ENCODE measurements at regions not wholly inside any gene's neighbourhood (a gene's known extent, or its start where the extent isn't known, plus 50 kb on each side); places are given as distances from the start of the nearest gene placed in this dataset.

GRCh38 chr1:30132602-30133286, 590.6 kb downstream of the MATN1 start:
- TF ChIP-seq, protein P1, sequence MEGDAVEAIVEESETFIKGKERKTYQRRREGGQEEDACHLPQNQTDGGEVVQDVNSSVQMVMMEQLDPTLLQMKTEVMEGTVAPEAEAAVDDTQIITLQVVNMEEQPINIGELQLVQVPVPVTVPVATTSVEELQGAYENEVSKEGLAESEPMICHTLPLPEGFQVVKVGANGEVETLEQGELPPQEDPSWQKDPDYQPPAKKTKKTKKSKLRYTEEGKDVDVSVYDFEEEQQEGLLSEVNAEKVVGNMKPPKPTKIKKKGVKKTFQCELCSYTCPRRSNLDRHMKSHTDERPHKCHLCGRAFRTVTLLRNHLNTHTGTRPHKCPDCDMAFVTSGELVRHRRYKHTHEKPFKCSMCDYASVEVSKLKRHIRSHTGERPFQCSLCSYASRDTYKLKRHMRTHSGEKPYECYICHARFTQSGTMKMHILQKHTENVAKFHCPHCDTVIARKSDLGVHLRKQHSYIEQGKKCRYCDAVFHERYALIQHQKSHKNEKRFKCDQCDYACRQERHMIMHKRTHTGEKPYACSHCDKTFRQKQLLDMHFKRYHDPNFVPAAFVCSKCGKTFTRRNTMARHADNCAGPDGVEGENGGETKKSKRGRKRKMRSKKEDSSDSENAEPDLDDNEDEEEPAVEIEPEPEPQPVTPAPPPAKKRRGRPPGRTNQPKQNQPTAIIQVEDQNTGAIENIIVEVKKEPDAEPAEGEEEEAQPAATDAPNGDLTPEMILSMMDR (IDR thresholded peaks at IDR 0.05), result no peak
- TF ChIP-seq EP300 (IDR thresholded peaks at IDR 0.05), result no peak
- no peak for TF ChIP-seq POLR2A (IDR thresholded peaks at IDR 0.05)

Data from ovary (tissue), 3 donors.